BJ (cell line): ENCODE measurements at regions not wholly inside any gene's neighbourhood (a gene's known extent, or its start where the extent isn't known, plus 50 kb on each side); places are given as distances from the start of the nearest gene placed in this dataset.

ENCODE experiments used
- CTCF ChIA-PET: fragments of 350-600 bp; formaldehyde crosslinking; extraction: SDS; loops from one replicate; lab custom pipeline; 2021; ENCODE audit warnings: antibody characterized with exemption, inconsistent platforms; lab: Yijun Ruan, JAX
- POLR2A ChIA-PET: fragments of 300-600 bp; sonication (Branson Sonifier 250); formaldehyde crosslinking; extraction: SDS; loops from one replicate; lab custom pipeline; 2021; ENCODE audit warnings: antibody characterized with exemption; lab: Charles Lee
- DNase-seq: peaks from one replicate; pipeline ENCODE4 v3.0.0-alpha.2; 2011; ENCODE audit warnings: low read depth
- H3K27me3 ChIP-seq: 2 replicates; pipeline ENCODE4 v1.6.0; 2011; ENCODE audit warnings: low read length; ENCODE audit not compliant: control insufficient read depth, insufficient read depth
- H3K36me3 ChIP-seq: 2 replicates; pipeline ENCODE4 v1.5.1; 2011; ENCODE audit warnings: low read length; ENCODE audit not compliant: control insufficient read depth, insufficient read depth
- H3K4me3 ChIP-seq: 2 replicates; pipeline ENCODE4 v1.5.1; 2011; ENCODE audit warnings: low read depth, mild to moderate bottlenecking, control low read depth, low read length
- CTCF ChIP-seq: IDR thresholded peaks from 2 replicates; pipeline ENCODE4 v1.5.1; 2011; ENCODE audit warnings: low read depth, mild to moderate bottlenecking, control low read depth, inconsistent platforms, low read length, moderate library complexity; ENCODE audit not compliant: insufficient read depth

- TF ChIP-seq CTCF = no peak
- POLR2A ChIA-PET = no interaction called here
- Histone ChIP-seq H3K4me3 (no peak overlapping the region), H3K36me3 (no peaks in the 10 kb centered on the region), H3K27me3 (no peaks in the 10 kb centered on the region)
- CTCF ChIA-PET = interaction anchor here (0.7 to 1.4 kb wide), 5 partner anchors 46 to 776 kb away, joined by 3 to 4 read pairs (median 3); no protein-coding TSS in a partner anchor
- no peak for DNase-seq
These were observed 136.8 kb upstream of the ARL4C start for GRCh38 chr2:234633581-234634230.

GRCh38 chr2:234632527-234633391, 135.9 kb upstream of the ARL4C start:
- no peak for TF ChIP-seq CTCF
- ChIA-PET POLR2A (interaction anchor here (0.5 kb wide), 1 partner anchor 71 kb away, joined by 16 read pairs; no protein-coding TSS in a partner anchor), CTCF (interaction anchor here (0.6 to 1.2 kb wide), 4 partner anchors 49 to 489 kb away, joined by 3 to 4 read pairs (median 3); no protein-coding TSS in a partner anchor)
- H3K4me3 ChIP-seq = no peak overlapping the region
- peak; percentile 88 for DNase-seq
- no peaks in the 10 kb centered on the region for H3K36me3 ChIP-seq
- no peaks in the 10 kb centered on the region for H3K27me3 ChIP-seq

- POLR2A ChIA-PET = no interaction called here
These were observed 135.0 kb upstream of the ARL4C start for GRCh38 chr2:234631646-234632514.

GRCh38 chr2:234630801-234631261, 133.9 kb upstream of the ARL4C start:
- no peak for TF ChIP-seq CTCF
- no peak for DNase-seq

More at GRCh38 chr2:234631646-234632514, 135.0 kb upstream of the ARL4C start:
- no peaks in the 10 kb centered on the region for H3K36me3 ChIP-seq
- CTCF ChIA-PET = interaction anchor here (0.9 kb wide), 1 partner anchor 474 kb away, joined by 3 read pairs; no protein-coding TSS in a partner anchor
- TF ChIP-seq CTCF = no peak
- no peak for DNase-seq
- H3K4me3 ChIP-seq = no peak overlapping the region
- H3K27me3 ChIP-seq = no peaks in the 10 kb centered on the region

More at GRCh38 chr2:234630801-234631261, 133.9 kb upstream of the ARL4C start:
- no peaks in the 10 kb centered on the region for H3K27me3 ChIP-seq
- POLR2A ChIA-PET = no interaction called here
- H3K4me3 ChIP-seq = no peak overlapping the region
- H3K36me3 ChIP-seq = no peaks in the 10 kb centered on the region
- CTCF ChIA-PET = no interaction called here
